SJCRH30 (cell line): ENCODE measurements at regions not wholly inside any gene's neighbourhood (a gene's known extent, or its start where the extent isn't known, plus 50 kb on each side); places are given as distances from the start of the nearest gene placed in this dataset.
A peak's percentile ranks its signal among the peaks of the same experiment; 100 is the strongest.
"Not testable (repeated sequence)": the region's sequence is repeated elsewhere in the genome, so short reads cannot be mapped to it uniquely, and the experiment has no call there.

ENCODE experiments used
- DNase-seq, 2 experiments: peaks; one replicate each; pipeline ENCODE4 v3.0.0-alpha.2; 2015 to 2020
- H3K27ac ChIP-seq: fragments of 250-450 bp; sonication (Bioruptor Pico); 2 replicates; pipeline ENCODE4 v1.5.1; 2020; ENCODE audit warnings: mild to moderate bottlenecking, moderate library complexity
- H3K27me3 ChIP-seq: fragments of 250-450 bp; sonication (Bioruptor Pico); 2 replicates; pipeline ENCODE4 v1.5.1; 2020; ENCODE audit warnings: mild to moderate bottlenecking, moderate library complexity
- H3K36me3 ChIP-seq: fragments of 250-450 bp; sonication (Bioruptor Pico); 2 replicates; pipeline ENCODE4 v1.5.1; 2020; ENCODE audit warnings: mild to moderate bottlenecking, moderate library complexity
- H3K4me1 ChIP-seq: fragments of 250-450 bp; sonication (Bioruptor Pico); 2 replicates; pipeline ENCODE4 v1.5.1; 2020; ENCODE audit warnings: mild to moderate bottlenecking, moderate library complexity
- H3K4me3 ChIP-seq: fragments of 250-450 bp; sonication (Bioruptor Pico); 2 replicates; pipeline ENCODE4 v1.5.1; 2020; ENCODE audit warnings: mild to moderate bottlenecking, moderate library complexity
- H3K9me3 ChIP-seq: fragments of 250-450 bp; sonication (Bioruptor Pico); replicated peaks from 2 replicates; pipeline ENCODE4 v1.5.1; 2020; ENCODE audit warnings: mild to moderate bottlenecking, moderate library complexity

GRCh38 chr16:31581065-31581464 lies 53.4 kb downstream of the AHSP start:
- not testable (repeated sequence) for DNase-seq, H3K27me3 ChIP-seq, H3K27ac ChIP-seq, H3K9me3 ChIP-seq, H3K36me3 ChIP-seq, H3K4me1 ChIP-seq, H3K4me3 ChIP-seq

GRCh38 chr16:31601737-31602384 lies 74.2 kb downstream of the AHSP start:
- H3K4me3 ChIP-seq, DNase-seq, H3K27me3 ChIP-seq, H3K27ac ChIP-seq, H3K36me3 ChIP-seq, H3K4me1 ChIP-seq: not testable (repeated sequence)
- H3K9me3 ChIP-seq = peaks cover 19% of the 10 kb centered on the region

- no peaks in the 10 kb centered on the region for H3K36me3 ChIP-seq
- H3K4me1 ChIP-seq = no peaks in the 10 kb centered on the region
- H3K27ac ChIP-seq = no peak overlapping the region
- DNase-seq = no peak
- no peaks in the 10 kb centered on the region for H3K9me3 ChIP-seq
- no peaks in the 10 kb centered on the region for H3K27me3 ChIP-seq
- H3K4me3 ChIP-seq = no peak overlapping the region
Measured at GRCh38 chr16:31618130-31618529, 90.4 kb downstream of the AHSP start.

- no peaks in the 10 kb centered on the region for H3K4me1 ChIP-seq
- DNase-seq = no peak
- no peaks in the 10 kb centered on the region for H3K27me3 ChIP-seq
- no peaks in the 10 kb centered on the region for H3K36me3 ChIP-seq
- no peak overlapping the region for H3K27ac ChIP-seq
- no peak overlapping the region for H3K4me3 ChIP-seq
- H3K9me3 ChIP-seq = no peaks in the 10 kb centered on the region
Measured at GRCh38 chr16:31636433-31636832, 108.7 kb downstream of the AHSP start.

GRCh38 chr16:31641279-31641678 lies 113.6 kb downstream of the AHSP start:
- Histone ChIP-seq H3K36me3 (no peaks in the 10 kb centered on the region), H3K9me3 (no peaks in the 10 kb centered on the region), H3K27ac (no peak overlapping the region), H3K4me1 (no peaks in the 10 kb centered on the region), H3K4me3 (no peak overlapping the region), H3K27me3 (no peaks in the 10 kb centered on the region)
- DNase-seq = no peak

- H3K27ac ChIP-seq, H3K4me3 ChIP-seq, H3K4me1 ChIP-seq, H3K9me3 ChIP-seq, DNase-seq, H3K27me3 ChIP-seq, H3K36me3 ChIP-seq: not testable (repeated sequence)
Measured at GRCh38 chr16:31655674-31656073, 128.0 kb downstream of the AHSP start.

GRCh38 chr16:31664683-31665482 lies 137.2 kb downstream of the AHSP start:
- Histone ChIP-seq H3K4me1 (no peaks in the 10 kb centered on the region), H3K36me3 (no peaks in the 10 kb centered on the region), H3K27ac (no peak overlapping the region), H3K27me3 (no peaks in the 10 kb centered on the region), H3K4me3 (no peak overlapping the region), H3K9me3 (no peaks in the 10 kb centered on the region)
- peak; percentile 2 to 16 for DNase-seq

- no peaks in the 10 kb centered on the region for H3K4me1 ChIP-seq
- DNase-seq = no peak
- H3K4me3 ChIP-seq = no peak overlapping the region
- no peaks in the 10 kb centered on the region for H3K9me3 ChIP-seq
- H3K27me3 ChIP-seq = no peaks in the 10 kb centered on the region
- no peaks in the 10 kb centered on the region for H3K36me3 ChIP-seq
- H3K27ac ChIP-seq = no peak overlapping the region
Measured at GRCh38 chr16:31674686-31675085, 147.0 kb downstream of the AHSP start.

GRCh38 chr16:31676731-31677130 lies 149.0 kb downstream of the AHSP start:
- no peak for DNase-seq
- no peaks in the 10 kb centered on the region for H3K27me3 ChIP-seq
- no peaks in the 10 kb centered on the region for H3K36me3 ChIP-seq
- H3K4me1 ChIP-seq = no peaks in the 10 kb centered on the region
- H3K27ac ChIP-seq = no peak overlapping the region
- no peaks in the 10 kb centered on the region for H3K9me3 ChIP-seq
- no peak overlapping the region for H3K4me3 ChIP-seq

- Histone ChIP-seq H3K36me3 (no peaks in the 10 kb centered on the region), H3K4me3 (no peak overlapping the region), H3K4me1 (no peaks in the 10 kb centered on the region), H3K27ac (no peak overlapping the region), H3K27me3 (no peaks in the 10 kb centered on the region), H3K9me3 (no peaks in the 10 kb centered on the region)
- DNase-seq = no peak
Measured at GRCh38 chr16:31678649-31679325, 151.1 kb downstream of the AHSP start.

GRCh38 chr16:31689331-31689730 lies 161.6 kb downstream of the AHSP start:
- H3K9me3 ChIP-seq = not testable (repeated sequence)

GRCh38 chr16:31692338-31692737 lies 164.6 kb downstream of the AHSP start:
- H3K4me3 ChIP-seq, H3K27me3 ChIP-seq, DNase-seq, H3K36me3 ChIP-seq, H3K27ac ChIP-seq, H3K4me1 ChIP-seq, H3K9me3 ChIP-seq: not testable (repeated sequence)

More at GRCh38 chr16:31689331-31689730, 161.6 kb downstream of the AHSP start:
- H3K4me1 ChIP-seq, H3K4me3 ChIP-seq, DNase-seq, H3K36me3 ChIP-seq, H3K27ac ChIP-seq, H3K27me3 ChIP-seq: not testable (repeated sequence)

GRCh38 chr16:31693733-31694132 lies 166.0 kb downstream of the AHSP start:
- no peaks in the 10 kb centered on the region for H3K36me3 ChIP-seq
- no peak for DNase-seq
- no peaks in the 10 kb centered on the region for H3K4me1 ChIP-seq
- H3K9me3 ChIP-seq = no peaks in the 10 kb centered on the region
- no peaks in the 10 kb centered on the region for H3K27me3 ChIP-seq
- no peak overlapping the region for H3K27ac ChIP-seq
- no peak overlapping the region for H3K4me3 ChIP-seq

- H3K27ac ChIP-seq = no peak overlapping the region
- DNase-seq = no peak
- no peaks in the 10 kb centered on the region for H3K36me3 ChIP-seq
- H3K4me1 ChIP-seq = no peaks in the 10 kb centered on the region
- H3K27me3 ChIP-seq = no peaks in the 10 kb centered on the region
- no peaks in the 10 kb centered on the region for H3K9me3 ChIP-seq
- H3K4me3 ChIP-seq = no peak overlapping the region
Measured at GRCh38 chr16:31694461-31694860, 166.8 kb downstream of the AHSP start.

- DNase-seq = no peak
- H3K4me1 ChIP-seq = no peaks in the 10 kb centered on the region
- H3K27me3 ChIP-seq = no peaks in the 10 kb centered on the region
- H3K9me3 ChIP-seq = no peaks in the 10 kb centered on the region
- H3K36me3 ChIP-seq = no peaks in the 10 kb centered on the region
- no peak overlapping the region for H3K4me3 ChIP-seq
- H3K27ac ChIP-seq = no peak overlapping the region
Measured at GRCh38 chr16:31695667-31696066, 168.0 kb downstream of the AHSP start.
